Hepatic stellate cell (primary cell): ENCODE measurements at regions not wholly inside any gene's neighbourhood (a gene's known extent, or its start where the extent isn't known, plus 50 kb on each side); places are given as distances from the start of the nearest gene placed in this dataset.

Experiments used
- DNase-seq: peaks from one replicate; pipeline ENCODE4 v3.0.0; 2011; ENCODE audit warnings: low spot score

DNA sequence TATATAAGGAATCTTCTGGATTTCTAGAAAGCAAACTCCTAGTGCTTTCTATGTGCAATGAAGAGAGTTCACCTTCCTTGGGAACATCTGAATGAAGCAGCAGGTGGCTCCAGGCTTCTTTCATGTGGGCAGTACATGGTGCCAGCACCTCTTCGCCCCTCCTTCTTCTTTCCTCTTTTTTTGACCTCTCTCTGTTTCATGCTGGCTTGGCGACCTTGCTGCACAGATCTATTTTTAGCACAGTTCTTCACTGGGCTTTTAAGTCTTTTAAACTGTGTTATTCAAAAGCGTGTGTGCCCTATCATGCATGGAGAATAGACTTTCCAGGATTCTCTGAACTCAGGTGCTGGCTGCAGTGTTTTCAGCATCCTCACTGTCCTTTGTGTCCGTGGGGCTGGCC is 400.3 kb upstream of the PRKCQ start:
- no peak for DNase-seq

DNA sequence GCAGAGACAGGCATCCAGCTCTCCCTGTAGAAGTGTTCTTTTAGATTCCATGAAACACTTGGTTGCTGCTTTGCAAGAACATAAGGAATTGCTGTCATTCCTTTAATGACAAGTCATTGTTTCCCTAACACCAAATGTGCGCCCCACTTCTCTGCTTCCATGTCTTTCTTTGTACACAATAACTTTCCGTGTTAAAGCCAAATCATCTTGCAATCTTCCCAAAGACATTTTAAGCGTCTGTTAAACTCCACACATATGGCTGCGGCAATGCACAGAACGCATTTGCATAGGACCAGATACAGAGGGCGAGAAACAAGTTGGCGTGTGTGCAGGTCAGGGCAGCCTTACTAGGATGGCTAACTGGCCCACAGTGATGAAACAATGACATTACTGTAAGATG is 399.3 kb upstream of the PRKCQ start:
- no peak for DNase-seq

DNA sequence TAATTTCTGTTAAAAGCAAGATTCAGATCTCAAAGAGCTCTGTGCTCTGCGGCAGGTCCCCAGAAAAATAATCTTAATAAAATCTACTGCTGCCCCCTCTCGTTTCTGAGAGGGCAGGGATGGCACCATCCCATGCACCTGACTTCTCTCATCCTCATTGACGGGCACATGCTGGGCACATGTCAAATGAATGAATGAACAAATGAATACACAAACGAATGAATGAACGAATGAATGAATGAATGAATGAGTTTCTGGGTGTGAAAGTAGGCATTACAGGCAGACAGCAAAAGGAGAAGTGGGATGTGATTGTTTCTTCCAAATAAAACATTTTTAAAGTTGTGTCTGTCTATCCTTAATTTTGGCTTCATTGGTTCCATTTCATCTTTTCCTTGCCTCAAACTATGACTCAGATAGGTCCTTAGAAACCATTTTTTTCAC is 398.1 kb upstream of the PRKCQ start:
- DNase-seq: no peak

DNA sequence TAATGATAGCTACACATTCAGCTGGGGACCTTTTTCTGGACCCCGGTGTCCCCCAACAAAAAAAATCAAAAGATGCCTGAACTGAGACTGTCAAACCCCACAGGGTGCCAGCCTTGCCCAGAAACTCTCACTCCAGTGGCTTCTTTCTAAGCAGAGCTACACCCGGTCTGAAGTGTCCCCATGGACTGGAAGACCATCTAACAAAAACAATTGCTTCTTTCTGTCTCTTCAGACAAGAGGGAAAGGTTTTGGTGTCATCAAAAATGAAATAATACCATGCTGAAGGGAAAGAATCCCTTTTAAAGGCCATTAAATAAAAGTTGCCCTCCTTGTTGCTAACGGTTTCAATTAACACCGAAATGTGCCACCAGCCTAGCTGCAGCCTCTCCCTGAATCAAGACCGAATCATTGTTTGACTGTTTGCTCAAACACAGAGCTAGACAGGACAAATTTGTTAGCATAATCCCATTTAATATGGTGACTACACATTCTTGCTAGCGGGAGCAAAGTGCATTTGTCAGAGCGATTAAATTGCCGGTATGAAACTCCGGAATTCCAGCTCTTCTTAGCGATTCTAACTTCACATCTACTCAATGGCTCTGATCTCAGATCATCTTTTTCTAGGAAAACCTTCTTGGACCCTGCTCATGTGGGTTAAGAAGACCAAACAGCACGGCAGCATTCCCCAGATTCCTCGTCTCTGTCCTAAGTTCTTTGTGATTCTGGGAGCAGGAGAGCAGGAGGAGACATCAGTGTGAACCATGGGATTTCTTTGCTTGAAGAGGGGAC is 397.5 kb upstream of the PRKCQ start:
- no peak for DNase-seq

DNA sequence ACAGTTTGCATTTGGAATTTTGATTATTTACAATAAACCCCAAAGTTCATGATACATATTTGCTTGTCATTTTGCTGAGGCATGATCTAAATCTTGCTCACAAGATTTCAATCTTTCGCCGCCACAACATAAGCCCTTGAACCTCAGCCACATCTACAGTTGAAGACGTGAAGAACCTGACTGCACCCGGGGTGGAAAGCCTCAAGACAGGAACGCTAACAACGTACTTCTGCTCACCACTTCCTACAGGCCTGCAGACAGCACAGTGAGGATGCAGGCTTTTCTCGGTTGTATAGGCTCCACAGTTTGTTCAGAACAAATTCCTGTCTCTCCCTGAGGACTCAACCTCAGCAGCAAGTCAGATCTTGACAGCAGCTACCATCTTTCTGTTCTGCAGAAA is 393.8 kb upstream of the PRKCQ start:
- no peak for DNase-seq

DNA sequence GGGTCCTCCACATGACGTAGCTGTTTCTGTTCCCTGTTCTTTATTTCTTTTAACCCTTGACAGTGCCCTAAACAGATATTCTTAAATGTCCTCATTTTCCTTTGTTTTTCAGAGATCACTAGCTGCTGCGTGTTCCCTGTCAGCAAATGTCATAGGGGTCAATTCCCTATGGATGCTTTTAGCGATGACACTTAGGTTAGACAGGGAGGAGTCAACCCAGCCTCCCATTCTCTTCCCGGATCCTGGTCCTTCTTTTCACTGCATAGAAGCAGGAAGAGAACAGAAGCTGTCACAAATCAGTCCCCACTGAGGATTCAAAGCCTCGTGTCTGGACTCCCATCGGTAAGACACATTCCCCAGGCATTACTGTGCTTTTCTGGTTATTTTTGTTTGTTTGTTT is 392.1 kb upstream of the PRKCQ start:
- no peak for DNase-seq

DNA sequence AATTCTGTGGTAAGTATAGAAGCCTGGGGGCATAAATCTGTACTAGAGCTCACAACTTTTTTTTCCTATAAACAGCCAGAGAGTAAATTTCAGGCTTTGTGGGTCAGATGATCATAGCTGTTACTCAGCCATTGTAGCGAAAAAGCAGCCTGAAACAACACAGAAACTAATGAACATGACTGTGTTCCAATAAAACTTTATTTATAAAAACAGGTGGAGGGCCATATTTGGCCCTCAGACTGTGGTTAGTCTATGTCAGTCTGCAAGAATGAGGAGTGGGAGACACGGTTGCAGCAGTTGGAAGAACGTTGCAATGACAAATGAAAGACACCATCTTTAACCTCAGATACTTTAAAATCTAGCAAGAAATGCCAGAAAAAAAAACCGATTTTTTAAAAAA is 389.6 kb upstream of the PRKCQ start:
- no peak for DNase-seq

DNA sequence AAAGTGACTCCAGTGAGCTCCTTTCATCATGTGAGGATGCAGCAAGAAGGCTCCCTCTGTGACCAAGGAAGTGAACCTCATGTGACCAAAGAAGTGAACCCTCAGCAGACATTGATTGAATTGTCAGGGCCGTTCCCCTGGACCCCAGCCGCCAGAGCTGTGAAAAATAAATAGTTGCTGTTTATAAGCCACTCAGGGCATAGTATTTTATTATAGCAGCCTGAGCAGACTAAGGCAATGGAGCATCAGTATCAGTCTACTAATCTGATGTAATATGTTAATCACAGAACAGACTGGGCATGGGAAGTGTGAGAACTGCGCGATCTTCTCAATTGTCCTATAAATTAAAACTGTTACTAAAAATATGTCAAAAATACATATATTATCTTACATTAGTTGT is 384.5 kb upstream of the PRKCQ start:
- DNase-seq: no peak

DNA sequence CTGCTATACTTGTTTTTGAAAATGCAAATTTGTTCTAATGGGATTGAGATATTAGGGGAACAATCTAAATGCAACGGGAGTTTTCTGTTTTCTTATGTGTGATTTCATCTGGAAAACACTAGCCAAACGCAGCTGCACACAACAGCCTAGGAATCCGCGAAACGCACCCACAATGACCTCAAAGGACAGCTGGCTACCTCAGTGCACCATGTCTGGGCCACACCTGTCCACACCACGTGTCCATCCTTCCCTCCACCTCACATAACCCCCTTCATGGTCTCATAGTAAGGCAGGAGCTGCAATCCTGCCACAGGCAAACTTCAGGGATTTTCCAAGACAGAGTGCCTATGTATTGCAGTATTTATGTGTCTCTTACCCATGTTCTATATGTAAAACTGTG is 382.5 kb upstream of the PRKCQ start:
- no peak for DNase-seq

DNA sequence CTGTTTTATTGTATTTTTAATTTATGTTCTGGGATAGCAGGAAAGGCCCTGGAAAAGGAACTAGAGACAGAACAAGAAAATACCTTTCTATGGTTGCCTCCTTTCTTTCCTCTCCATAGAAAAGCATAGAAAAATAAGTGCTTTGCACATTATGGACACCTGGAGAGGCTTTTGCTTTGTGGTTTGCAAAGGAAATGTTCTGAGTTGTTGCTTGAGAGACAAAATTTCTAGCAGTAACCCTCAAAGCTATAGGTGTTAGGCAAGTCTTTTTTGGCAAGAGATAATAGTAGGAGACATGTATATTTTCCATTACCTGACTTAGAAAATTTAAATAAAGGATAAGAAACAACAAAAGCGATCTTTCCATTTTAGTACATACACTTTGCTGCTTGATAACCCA is 378.6 kb upstream of the PRKCQ start:
- no peak for DNase-seq

DNA sequence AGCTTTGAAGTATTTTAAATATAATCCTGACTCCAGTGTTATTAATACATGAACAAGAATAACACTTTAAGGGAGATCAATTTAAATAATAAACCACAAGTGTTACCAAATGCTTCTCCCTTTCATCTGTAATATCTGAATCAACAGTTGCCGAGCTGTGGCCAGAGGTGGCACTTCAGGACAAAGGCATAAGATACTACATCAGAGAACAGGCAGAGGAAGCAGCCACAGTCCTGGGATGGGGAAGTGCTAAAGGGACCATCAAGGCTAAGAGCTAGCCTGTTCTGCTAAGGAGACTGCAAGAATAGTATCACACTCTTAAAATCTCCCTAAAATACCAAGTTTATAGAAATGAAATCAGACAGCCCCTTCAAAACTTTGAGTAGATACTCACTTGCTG is 378.2 kb upstream of the PRKCQ start:
- DNase-seq: no peak

DNA sequence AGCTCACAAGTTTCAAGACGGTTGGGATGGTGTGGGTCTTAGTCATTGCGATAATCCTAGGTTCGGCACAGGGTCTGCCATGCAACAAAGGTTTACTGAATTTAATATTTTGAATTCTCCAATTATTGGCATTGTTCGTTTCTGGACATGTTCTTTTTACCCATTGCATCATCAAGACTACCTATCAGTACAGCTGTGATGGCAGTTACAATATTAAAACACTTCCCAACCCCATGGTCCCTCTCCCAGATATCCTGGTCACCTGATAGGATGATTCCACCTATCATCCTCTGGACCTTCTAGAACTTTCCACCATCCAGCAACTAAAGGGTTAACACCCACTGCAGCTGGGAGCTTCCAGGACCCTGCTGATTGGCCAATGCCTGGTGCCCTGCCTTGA is 377.8 kb upstream of the PRKCQ start:
- DNase-seq: no peak

DNA sequence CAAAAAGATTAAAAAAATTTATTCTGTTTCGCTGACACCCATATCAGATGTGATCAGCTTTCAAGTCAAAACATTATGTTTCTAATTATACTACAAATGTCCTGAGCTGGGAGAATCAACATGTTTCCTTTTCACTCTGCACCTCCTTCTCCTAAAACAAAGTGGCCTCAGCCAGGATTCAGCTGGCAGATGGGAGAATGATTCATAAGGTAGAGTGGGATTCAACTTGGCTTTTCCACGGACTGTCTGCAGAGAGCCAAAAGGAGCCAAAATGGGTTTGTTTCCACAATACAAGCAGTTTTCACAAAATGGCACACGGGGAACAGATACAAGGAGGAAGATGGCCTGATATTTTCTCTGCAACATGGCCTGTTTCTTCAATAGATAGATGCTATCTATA is 376.5 kb upstream of the PRKCQ start:
- no peak for DNase-seq

DNA sequence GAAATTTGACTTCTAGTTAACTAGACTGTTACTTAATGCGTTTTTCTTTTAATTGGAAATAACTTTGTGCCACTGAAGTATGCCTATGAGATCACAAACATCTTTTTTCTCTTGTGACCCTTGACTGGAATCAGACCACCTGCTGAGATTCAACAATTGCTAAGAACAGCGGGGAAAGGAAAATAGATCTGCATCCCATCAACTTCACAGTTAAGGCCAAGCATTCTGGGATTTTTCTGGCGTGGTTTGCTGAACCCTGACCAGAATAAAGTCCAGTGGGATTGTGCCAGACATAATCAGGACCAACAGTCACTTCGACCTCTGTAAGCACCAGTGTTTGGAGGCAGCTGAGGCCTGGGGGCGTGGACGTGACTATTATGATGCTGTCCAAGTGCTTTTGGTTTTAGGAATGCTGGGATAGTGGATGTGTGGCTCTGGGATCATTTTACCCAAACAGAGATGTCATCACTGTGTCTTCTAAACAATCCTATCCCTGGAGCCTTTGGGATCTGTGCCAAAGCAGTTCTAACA is 373.3 kb upstream of the PRKCQ start:
- DNase-seq: no peak

DNA sequence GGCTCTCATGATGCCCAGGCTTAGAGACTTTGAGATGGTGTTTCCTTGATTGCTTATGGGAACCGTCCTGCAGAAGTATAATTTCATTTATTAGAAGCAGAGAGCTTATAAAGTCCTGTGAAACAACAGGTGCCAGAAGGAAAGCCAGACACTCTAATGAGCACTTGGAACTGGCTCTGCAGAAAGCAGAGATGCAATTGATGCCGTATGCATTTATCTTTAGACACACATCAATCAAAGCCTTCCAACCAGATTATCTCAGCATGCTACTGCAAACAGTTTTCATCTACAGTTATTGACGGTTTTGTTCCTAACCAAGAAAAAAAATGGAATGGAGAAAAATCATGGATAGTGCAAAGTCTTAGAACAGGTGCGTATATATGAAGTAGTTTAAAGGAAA is 371.7 kb upstream of the PRKCQ start:
- no peak for DNase-seq

DNA sequence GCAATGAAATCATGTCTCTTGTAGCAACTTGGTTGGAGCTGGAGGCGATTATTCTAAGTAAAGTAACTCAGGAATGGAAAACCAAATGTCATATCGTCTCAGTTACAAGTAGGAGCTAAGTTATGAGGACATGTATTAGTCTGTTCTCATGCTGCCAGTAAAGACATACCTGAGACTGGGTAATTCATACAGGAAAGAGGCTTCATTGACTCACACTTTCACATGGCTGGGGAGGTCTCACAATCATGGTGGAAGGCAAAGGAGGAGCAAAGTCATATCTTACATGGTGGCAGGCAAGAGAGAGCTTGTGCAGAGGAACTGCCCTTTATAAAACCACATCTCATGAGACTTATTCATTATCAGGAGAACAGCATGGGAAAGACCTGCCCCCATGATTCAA is 370.1 kb upstream of the PRKCQ start:
- no peak for DNase-seq

DNA sequence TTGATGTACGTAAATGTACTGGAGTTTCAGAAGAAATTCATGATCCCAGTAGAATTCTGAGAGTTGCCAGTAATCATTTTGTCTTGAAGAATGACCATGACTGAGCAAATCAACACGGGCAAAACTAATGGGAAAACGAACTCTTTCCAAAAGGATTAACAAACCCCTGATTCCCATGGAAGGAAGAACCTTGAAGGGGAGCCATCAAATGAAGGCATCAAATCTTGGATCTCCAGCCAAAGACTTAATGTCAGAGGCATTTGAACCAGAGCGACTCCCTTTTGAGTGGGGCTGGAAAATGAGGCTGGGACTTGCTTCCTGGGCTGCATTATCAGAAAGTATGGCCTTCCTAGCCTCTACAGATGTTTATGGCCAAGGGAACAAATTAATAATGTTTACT is 364.4 kb upstream of the PRKCQ start:
- no peak for DNase-seq

DNA sequence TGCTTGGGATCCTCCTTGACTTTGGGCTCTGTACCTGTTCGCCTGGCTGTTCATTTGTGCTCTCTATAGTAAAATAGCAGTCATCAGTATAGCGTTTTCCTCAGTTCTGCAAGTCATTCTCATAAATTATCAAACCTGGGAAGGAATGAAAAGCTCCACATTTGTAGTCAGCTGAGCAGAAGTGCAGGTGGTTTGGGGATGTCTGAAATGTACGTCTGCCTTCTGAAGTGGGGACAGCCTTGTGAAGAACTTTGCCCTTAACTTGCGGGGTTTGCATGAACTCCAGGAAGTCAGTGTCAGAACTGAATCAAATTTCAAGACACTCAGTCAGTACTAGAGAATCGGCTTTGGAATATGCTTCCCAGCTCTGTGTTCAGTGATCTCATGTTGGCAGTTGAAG is 358.3 kb upstream of the PRKCQ start:
- no peak for DNase-seq

DNA sequence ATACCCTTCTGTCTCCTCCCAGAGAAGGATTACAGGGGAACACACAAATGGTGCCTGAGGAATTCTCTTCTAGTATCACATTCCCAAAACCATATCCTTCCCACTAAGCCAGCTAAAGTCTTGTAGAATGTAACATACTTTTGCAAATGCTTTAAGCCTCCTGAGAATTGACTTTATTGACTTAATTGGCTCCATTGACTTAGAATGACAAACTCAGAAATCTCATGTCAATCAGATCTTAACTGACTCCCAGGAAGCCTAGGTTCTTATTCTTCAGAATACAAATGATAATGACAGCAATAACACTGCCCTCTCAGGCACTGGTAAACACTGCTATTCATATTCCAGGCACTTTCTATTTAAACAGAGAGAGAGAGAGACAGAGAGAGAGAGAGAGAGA is 356.9 kb upstream of the PRKCQ start:
- DNase-seq: no peak

DNA sequence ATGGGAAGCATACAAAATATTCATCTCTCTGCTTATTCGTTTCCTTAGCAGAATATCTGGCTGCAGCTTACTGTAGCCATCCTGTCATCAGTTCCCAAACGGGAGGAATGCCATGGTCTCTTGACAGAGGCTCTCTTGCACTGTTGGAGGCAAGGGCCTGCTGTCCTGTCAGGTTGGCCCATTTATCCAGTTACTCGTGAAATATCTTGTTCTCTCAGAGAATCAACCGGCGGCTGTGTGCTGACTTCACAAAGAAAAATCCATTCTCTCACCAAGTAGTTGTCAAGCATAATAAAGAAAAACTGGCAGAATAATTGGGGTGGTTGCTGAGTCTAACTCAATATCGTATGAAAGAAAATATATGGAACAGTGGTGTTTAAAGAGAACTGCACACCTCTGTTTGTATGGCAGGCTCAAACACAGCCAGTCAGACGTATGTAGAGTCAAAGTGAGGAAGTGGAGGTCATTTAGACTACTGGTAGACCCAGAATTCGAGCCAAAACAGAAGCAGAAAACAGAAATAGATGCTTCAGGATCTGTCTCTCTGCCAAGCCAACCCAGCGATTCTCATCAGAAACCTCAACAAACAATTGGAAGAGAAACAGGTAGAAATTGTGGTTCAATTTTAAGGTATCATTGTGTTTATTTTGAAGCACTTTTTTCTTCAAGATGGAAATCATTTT is 349.2 kb upstream of the PRKCQ start:
- DNase-seq: no peak

DNA sequence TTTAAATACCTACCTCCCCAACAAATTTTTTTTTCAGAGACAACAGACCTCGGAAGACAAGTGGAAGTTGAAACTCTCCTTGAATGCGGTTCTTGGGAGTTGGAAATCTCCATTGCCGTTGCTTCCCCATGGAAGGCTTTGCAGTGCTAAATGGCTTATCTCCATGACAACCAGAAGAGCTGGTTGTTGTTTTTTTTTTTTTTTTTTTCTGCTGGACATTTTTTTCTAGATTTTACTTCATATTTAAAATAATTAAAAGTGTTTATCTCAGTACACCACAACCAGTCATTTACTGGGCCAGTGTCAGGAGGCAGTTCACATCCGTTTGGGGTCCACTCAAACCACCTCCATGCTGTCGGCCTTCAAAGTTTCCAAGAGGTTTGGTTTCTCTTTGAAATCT is 348.5 kb upstream of the PRKCQ start:
- no peak for DNase-seq

DNA sequence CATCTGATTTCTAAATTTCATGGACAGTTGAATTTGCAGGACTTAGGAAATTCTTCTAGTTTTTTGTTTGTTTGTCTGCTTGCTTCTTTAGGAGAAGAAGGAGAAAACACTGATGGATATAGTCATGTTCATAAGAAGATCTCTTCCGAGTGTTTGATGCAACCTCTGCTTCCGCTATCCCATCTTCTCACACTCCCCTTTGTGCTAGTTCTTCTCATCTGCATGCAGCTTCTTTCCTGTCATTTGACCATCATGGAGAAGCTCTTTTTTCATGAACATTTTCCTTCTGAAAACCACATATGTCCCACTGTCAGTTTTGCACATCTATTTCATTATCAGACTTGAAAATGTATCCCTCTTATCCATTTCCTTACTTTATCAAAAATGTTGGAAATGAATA is 346.9 kb upstream of the PRKCQ start:
- no peak for DNase-seq

DNA sequence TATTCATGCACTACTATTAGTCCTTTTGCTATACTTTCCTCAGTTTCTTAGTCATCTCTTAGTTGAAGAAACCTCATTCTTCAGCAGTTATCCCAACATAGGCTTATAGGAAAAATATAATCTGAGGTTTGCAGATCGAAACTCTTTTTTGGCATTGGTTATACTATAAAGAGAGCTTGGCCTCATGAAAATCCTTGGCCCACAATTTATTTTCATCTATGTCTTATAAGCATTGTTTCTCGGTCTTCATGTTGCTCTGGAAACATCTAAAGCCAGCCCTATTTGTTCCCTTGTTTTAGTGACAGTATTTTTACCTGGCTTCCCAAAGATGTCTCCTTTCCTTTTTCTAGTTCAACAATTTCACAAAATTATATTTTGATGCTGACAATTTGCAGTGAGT is 345.1 kb upstream of the PRKCQ start:
- DNase-seq: no peak

DNA sequence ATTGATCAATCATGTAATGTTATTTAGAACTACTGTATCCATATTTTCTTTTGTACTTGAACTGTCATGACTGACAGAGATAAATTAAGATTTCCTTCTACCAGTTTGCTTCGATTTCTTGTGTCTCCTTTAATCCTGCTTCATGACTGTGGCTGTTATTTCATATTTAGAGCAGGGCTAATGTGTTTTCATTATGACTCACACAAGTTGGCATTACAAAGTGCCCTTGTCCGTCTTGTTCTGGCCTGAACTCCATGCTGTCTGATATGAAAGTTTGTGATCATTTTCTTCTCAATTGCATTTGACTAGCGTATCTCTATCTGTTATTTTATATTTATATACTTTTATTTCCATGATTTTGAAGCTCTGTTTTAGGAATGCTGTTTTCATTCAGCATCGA is 344.1 kb upstream of the PRKCQ start:
- no peak for DNase-seq
